ENCODE measurements at regions not wholly inside any gene's neighbourhood (a gene's known extent, or its start where the extent isn't known, plus 50 kb on each side); places are given as distances from the start of the nearest gene placed in this dataset.

- no peak for DNase-seq (ENCODE audit: low read depth in 2 of 2)
Measured at GRCh38 chr15:37865687-37866086, 68.8 kb upstream of the TMCO5A start.

- DNase-seq (ENCODE audit: low read depth in 2 of 2) = no peak
Measured at GRCh38 chr15:37870711-37871110, 63.7 kb upstream of the TMCO5A start.

- DNase-seq (ENCODE audit: low read depth in 2 of 2) = no peak
Measured at GRCh38 chr15:37872661-37873060, 61.8 kb upstream of the TMCO5A start.

GRCh38 chr15:37873336-37873735, 61.1 kb upstream of the TMCO5A start:
- DNase-seq (ENCODE audit: low read depth in 2 of 2) = no peak

GRCh38 chr15:37876900-37877299, 57.5 kb upstream of the TMCO5A start:
- DNase-seq (ENCODE audit: low read depth in 2 of 2) = no peak

- no peak for DNase-seq (ENCODE audit: low read depth in 2 of 2)
Measured at GRCh38 chr15:37877851-37878741, 56.3 kb upstream of the TMCO5A start.

GRCh38 chr15:37880009-37880834, 54.2 kb upstream of the TMCO5A start:
- DNase-seq (ENCODE audit: low read depth in 2 of 2) = no peak

GRCh38 chr15:37880835-37881153, 53.6 kb upstream of the TMCO5A start:
- no peak for DNase-seq (ENCODE audit: low read depth in 2 of 2)

- DNase-seq (ENCODE audit: low read depth in 2 of 2) = no peak
Measured at GRCh38 chr15:37881237-37882013, 53.0 kb upstream of the TMCO5A start.

- no peak for DNase-seq (ENCODE audit: low read depth in 2 of 2)
Measured at GRCh38 chr15:37882640-37883039, 51.8 kb upstream of the TMCO5A start.

Measured in stimulated activated CD8-positive, alpha-beta memory T cell treated with anti-CD3 and anti-CD28 coated beads, Interleukin-15, amount 100 ng/mL, for 48 hours (primary cell).